ENCODE measurements at regions not wholly inside any gene's neighbourhood (a gene's known extent, or its start where the extent isn't known, plus 50 kb on each side); places are given as distances from the start of the nearest gene placed in this dataset.

GRCh38 chr18:32566960-32567359 is 96.3 kb upstream of the GAREM1 start:
- no peak overlapping the region for H3K4me3 ChIP-seq (ENCODE audit: low read depth, low read length)
- DNase-seq (ENCODE audit: low read depth) = no peak
- TF ChIP-seq, protein P1, sequence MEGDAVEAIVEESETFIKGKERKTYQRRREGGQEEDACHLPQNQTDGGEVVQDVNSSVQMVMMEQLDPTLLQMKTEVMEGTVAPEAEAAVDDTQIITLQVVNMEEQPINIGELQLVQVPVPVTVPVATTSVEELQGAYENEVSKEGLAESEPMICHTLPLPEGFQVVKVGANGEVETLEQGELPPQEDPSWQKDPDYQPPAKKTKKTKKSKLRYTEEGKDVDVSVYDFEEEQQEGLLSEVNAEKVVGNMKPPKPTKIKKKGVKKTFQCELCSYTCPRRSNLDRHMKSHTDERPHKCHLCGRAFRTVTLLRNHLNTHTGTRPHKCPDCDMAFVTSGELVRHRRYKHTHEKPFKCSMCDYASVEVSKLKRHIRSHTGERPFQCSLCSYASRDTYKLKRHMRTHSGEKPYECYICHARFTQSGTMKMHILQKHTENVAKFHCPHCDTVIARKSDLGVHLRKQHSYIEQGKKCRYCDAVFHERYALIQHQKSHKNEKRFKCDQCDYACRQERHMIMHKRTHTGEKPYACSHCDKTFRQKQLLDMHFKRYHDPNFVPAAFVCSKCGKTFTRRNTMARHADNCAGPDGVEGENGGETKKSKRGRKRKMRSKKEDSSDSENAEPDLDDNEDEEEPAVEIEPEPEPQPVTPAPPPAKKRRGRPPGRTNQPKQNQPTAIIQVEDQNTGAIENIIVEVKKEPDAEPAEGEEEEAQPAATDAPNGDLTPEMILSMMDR (IDR thresholded peaks at IDR 0.05; ENCODE audit: control insufficient read depth, extremely low read depth, insufficient read depth) = no peak

GRCh38 chr18:32553640-32554365 is 83.1 kb upstream of the GAREM1 start:
- H3K4me3 ChIP-seq (ENCODE audit: low read depth, low read length) = no peak overlapping the region
- TF ChIP-seq, protein P1 (IDR thresholded peaks at IDR 0.05; ENCODE audit: control insufficient read depth, extremely low read depth, insufficient read depth) = no peak
- no peak for DNase-seq (ENCODE audit: low read depth)

DNA sequence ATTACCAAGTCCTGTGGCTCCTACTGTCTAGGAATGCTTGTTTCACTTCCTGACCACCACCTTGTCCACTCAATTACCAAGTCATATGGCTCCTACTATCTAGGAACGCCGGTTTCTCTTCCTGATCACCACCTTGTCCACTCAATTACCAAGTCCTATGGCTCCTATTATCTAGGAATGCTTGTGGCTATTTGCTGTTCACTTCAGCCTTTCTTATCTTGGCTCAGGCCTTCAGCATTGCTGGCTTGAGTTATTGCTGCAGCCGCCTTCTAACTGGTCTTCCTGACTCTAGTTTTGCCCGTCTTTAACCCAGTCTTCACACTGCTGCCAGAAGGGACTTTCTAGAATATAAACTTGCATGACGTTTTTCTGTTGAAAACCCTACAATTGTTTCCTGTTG is 82.5 kb upstream of the GAREM1 start:
- H3K4me3 ChIP-seq (ENCODE audit: low read depth, low read length) = no peak overlapping the region
- TF ChIP-seq, protein P1 (IDR thresholded peaks at IDR 0.05; ENCODE audit: control insufficient read depth, extremely low read depth, insufficient read depth) = no peak

DNA sequence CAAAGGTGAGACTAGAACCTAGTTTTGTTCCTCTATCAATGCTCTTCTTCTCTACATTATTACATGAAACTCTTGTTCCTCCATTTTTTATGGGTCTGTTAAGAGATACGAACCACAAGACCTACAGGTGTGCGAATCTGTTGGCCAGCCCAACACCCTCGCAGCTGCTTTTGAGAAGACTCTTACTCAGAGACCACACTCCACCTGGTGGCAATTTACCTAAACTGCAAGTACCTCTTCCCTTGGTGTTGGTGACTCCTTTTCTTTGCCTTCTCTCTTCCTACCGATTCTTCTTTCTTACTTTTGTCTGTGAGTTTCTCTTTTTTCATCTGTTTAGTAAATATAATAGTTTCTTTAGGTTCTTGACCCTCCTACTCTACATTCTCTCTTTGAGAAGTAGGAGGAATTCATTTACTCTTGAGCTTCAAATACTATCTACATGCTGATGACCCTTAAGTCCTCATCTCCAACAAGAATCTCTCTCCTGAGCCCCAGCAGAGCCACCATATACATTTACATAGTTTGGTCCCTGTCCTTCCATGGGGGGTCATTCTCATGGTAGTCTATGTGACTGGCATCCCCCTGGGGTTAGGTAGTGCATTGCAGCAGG is 81.8 kb upstream of the GAREM1 start:
- TF ChIP-seq, protein P1 (IDR thresholded peaks at IDR 0.05; ENCODE audit: control insufficient read depth, extremely low read depth, insufficient read depth) = peak; percentile 81

More for the DNA sequence above, 82.5 kb upstream of the GAREM1 start:
- DNase-seq (ENCODE audit: low read depth) = no peak

DNA sequence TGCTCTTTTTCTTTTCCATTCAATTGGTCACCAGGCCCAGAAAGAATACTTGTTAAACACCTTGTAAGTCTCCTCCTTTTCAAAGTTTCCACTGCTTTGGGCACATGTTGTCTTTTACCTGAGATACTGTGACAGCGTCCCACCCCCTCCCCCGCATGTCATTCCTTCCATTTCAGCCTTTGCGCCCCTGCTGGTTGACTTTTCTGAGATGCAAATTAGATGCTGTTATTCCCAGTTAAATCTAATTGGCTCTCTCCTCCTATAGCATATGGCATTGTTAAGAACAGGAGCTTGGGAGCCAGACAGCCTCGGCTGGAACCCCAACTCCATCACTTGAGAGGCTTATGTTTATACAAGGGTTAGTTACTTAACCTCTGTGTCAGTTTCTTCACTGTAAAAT is 80.3 kb upstream of the GAREM1 start:
- TF ChIP-seq, protein P1 (IDR thresholded peaks at IDR 0.05; ENCODE audit: control insufficient read depth, extremely low read depth, insufficient read depth) = no peak
- no peak overlapping the region for H3K4me3 ChIP-seq (ENCODE audit: low read depth, low read length)
- no peak for DNase-seq (ENCODE audit: low read depth)

More for the DNA sequence above, 81.8 kb upstream of the GAREM1 start:
- H3K4me3 ChIP-seq (ENCODE audit: low read depth, low read length) = no peak overlapping the region
- DNase-seq (ENCODE audit: low read depth) = peak; percentile 67

- peak; percentile 15 for DNase-seq (ENCODE audit: low read depth)
- TF ChIP-seq, protein P1 (IDR thresholded peaks at IDR 0.05; ENCODE audit: control insufficient read depth, extremely low read depth, insufficient read depth) = peak; percentile 86
- no peak overlapping the region for H3K4me3 ChIP-seq (ENCODE audit: low read depth, low read length)
Observed at GRCh38 chr18:32549248-32550110, 78.8 kb upstream of the GAREM1 start.

Data from LNCaP clone FGC (cell line).